ENCODE measurements at regions not wholly inside any gene's neighbourhood (a gene's known extent, or its start where the extent isn't known, plus 50 kb on each side); places are given as distances from the start of the nearest gene placed in this dataset.

- TF ChIP-seq GATA3 (IDR thresholded peaks at IDR 0.05; ENCODE audit: low read depth, low read length): no peak
- TF ChIP-seq GATA2 (IDR thresholded peaks at IDR 0.05; ENCODE audit: low read depth, low read length): no peak
These were observed 139.5 kb downstream of the DAD1 start for GRCh38 chr14:22449600-22449905.
